ENCODE measurements at regions not wholly inside any gene's neighbourhood (a gene's known extent, or its start where the extent isn't known, plus 50 kb on each side); places are given as distances from the start of the nearest gene placed in this dataset.

DNA sequence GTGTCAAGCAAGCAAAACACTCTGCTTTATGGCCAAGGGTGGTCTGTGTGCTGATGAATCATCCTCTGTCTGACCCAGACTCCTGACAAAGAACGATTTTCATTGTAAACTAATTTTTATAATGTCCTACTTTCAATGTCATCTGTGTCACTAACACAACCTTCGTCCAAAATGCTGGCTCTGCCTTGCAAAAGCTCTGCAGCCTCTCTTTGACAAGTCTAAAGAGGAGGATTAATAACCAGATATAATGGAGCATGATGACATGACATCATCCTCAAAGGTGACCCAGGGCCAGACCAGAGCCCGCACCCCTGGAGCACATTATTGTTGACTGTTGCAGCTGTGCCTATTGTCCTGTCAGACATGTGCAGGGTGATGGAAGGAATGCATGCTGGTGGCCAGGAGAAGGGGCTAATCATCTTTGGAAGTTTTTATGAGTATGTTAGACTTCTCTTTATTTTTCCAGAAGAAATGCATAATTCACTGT lies 589.4 kb downstream of the NR2F1-AS1 start:
- Mint-ChIP-seq H3K27me3 (ENCODE audit: low read depth in 2 of 2) (no peaks in the 10 kb centered on the region), H3K36me3 (no peaks in the 10 kb centered on the region), H3K27ac (no peak overlapping the region), H3K4me1 (no peaks in the 10 kb centered on the region), H3K9me3 (peaks cover 11 to 17% of the 10 kb centered on the region in 2 donors), H3K4me3 (no peak overlapping the region)
- H3K4me1 ChIP-seq (ENCODE audit: control insufficient read depth, insufficient read depth, low read length): no peaks in the 10 kb centered on the region
- ATAC-seq: no peak
- H3K36me3 ChIP-seq (ENCODE audit: control insufficient read depth, insufficient read depth, low read length): no peaks in the 10 kb centered on the region
- no peak overlapping the region for H3K4me3 ChIP-seq (ENCODE audit: low read length)
- intact Hi-C loops (cut with micrococcal nuclease): no loop called here
- no peak overlapping the region for H3K27ac ChIP-seq (ENCODE audit: low read length)
- no peaks in the 10 kb centered on the region for H3K9me3 ChIP-seq (ENCODE audit: control insufficient read depth, insufficient read depth, low read length)
- H3K27me3 ChIP-seq (ENCODE audit: control insufficient read depth, insufficient read depth, low read length): no peaks in the 10 kb centered on the region
- TF ChIP-seq, protein P1, sequence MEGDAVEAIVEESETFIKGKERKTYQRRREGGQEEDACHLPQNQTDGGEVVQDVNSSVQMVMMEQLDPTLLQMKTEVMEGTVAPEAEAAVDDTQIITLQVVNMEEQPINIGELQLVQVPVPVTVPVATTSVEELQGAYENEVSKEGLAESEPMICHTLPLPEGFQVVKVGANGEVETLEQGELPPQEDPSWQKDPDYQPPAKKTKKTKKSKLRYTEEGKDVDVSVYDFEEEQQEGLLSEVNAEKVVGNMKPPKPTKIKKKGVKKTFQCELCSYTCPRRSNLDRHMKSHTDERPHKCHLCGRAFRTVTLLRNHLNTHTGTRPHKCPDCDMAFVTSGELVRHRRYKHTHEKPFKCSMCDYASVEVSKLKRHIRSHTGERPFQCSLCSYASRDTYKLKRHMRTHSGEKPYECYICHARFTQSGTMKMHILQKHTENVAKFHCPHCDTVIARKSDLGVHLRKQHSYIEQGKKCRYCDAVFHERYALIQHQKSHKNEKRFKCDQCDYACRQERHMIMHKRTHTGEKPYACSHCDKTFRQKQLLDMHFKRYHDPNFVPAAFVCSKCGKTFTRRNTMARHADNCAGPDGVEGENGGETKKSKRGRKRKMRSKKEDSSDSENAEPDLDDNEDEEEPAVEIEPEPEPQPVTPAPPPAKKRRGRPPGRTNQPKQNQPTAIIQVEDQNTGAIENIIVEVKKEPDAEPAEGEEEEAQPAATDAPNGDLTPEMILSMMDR (IDR thresholded peaks at IDR 0.05): no peak
- no peak for DNase-seq
- 72% methylated on average over 3 of the region's 3 CpGs for WGBS (ENCODE audit: insufficient coverage)

DNA sequence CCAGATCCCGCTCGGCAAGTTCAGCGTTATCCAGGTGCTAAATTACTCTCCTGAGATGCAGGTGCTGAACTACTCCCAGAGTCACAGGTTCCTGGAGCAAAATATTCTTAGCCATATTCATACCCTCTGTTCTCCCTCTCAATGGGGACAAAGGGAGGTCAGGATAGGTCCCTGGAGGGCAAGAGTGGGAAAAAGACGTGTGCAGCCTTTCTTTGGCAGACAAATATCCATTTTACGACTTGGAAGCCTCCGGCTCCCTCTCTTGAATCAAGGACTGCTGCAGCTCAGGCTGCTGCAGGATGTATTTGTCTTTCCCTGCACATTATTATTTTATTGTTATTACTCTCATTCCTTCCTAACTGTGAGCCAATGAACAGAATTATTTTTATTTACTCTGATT lies 590.2 kb downstream of the NR2F1-AS1 start:
- H3K36me3 ChIP-seq (ENCODE audit: control insufficient read depth, insufficient read depth, low read length): no peaks in the 10 kb centered on the region
- no peak overlapping the region for H3K4me3 Mint-ChIP-seq
- intact Hi-C loops (cut with micrococcal nuclease): no loop called here
- H3K4me1 Mint-ChIP-seq: no peaks in the 10 kb centered on the region
- H3K27ac Mint-ChIP-seq: no peak overlapping the region
- DNase-seq (no peak), ATAC-seq (no peak)
- WGBS (ENCODE audit: insufficient coverage): 68% methylated on average over 6 of the region's 6 CpGs
- H3K4me1 ChIP-seq (ENCODE audit: control insufficient read depth, insufficient read depth, low read length): no peaks in the 10 kb centered on the region
- H3K27me3 ChIP-seq (ENCODE audit: control insufficient read depth, insufficient read depth, low read length): no peaks in the 10 kb centered on the region
- no peaks in the 10 kb centered on the region for H3K27me3 Mint-ChIP-seq (ENCODE audit: low read depth in 2 of 2)
- no peaks in the 10 kb centered on the region for H3K36me3 Mint-ChIP-seq
- TF ChIP-seq, protein P1 (IDR thresholded peaks at IDR 0.05): no peak
- H3K9me3 ChIP-seq (ENCODE audit: control insufficient read depth, insufficient read depth, low read length): no peaks in the 10 kb centered on the region
- H3K9me3 Mint-ChIP-seq: peaks cover 9 to 18% of the 10 kb centered on the region in 2 donors
- H3K27ac ChIP-seq (ENCODE audit: low read length): no peak overlapping the region
- H3K4me3 ChIP-seq (ENCODE audit: low read length): no peak overlapping the region

DNA sequence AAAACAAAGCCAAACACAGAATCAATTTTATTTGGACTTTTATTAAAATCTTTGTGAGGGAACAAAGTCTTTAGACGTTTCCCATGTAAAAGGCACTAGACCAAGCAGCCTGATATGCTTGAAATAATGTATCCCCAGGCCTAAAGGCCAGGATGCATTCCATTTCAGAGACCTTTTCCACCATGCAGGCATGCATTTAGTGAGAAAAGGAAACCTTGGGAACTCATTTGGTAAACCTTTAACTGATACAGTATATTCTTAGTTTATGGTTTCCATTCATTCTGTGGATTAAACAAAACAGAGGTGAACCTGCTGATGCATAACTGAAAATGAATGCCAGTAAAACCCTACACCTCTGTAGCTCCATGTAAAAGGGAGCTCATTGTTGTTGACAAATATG lies 600.0 kb downstream of the NR2F1-AS1 start:
- no peaks in the 10 kb centered on the region for H3K27me3 ChIP-seq (ENCODE audit: control insufficient read depth, insufficient read depth, low read length)
- H3K9me3 ChIP-seq (ENCODE audit: control insufficient read depth, insufficient read depth, low read length): no peaks in the 10 kb centered on the region
- no peaks in the 10 kb centered on the region for H3K27me3 Mint-ChIP-seq (ENCODE audit: low read depth in 2 of 2)
- no peaks in the 10 kb centered on the region for H3K4me1 ChIP-seq (ENCODE audit: control insufficient read depth, insufficient read depth, low read length)
- intact Hi-C loops (cut with micrococcal nuclease): no loop called here
- H3K27ac ChIP-seq (ENCODE audit: low read length): no peak overlapping the region
- DNase-seq: no peak
- 44% methylated on average over 1 of the region's 1 CpG for WGBS (ENCODE audit: insufficient coverage)
- H3K4me3 Mint-ChIP-seq: no peak overlapping the region
- no peaks in the 10 kb centered on the region for H3K36me3 Mint-ChIP-seq
- no peaks in the 10 kb centered on the region for H3K36me3 ChIP-seq (ENCODE audit: control insufficient read depth, insufficient read depth, low read length)
- no peaks in the 10 kb centered on the region for H3K4me1 Mint-ChIP-seq
- H3K4me3 ChIP-seq (ENCODE audit: low read length): no peak overlapping the region
- peaks cover 19 to 22% of the 10 kb centered on the region in 2 donors for H3K9me3 Mint-ChIP-seq
- no peak for ATAC-seq
- TF ChIP-seq, protein P1 (IDR thresholded peaks at IDR 0.05): no peak
- no peak overlapping the region for H3K27ac Mint-ChIP-seq

DNA sequence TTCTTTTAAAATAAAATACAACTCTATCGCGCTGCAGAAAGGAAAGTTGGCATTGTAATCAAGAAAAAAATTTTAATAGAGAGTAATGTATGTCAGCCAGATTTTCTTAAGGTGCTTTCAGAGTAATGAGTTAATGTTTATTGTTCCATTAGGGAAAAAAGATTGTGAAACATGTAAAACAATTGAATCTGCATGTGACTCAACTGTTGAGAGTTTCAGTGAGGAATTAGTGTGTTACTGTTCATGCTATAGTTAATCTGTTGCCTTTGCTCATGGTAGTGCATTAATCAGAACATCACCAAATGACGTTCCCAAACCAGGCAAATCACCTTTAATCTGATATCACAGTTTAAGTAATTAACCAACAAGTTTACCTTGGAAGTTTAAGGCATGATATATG lies 600.5 kb downstream of the NR2F1-AS1 start:
- H3K27me3 ChIP-seq (ENCODE audit: control insufficient read depth, insufficient read depth, low read length): no peaks in the 10 kb centered on the region
- ATAC-seq: no peak
- 82% methylated on average over 2 of the region's 3 CpGs for WGBS (ENCODE audit: insufficient coverage)
- Mint-ChIP-seq H3K27me3 (ENCODE audit: low read depth in 2 of 2) (no peaks in the 10 kb centered on the region), H3K27ac (no peak overlapping the region), H3K4me3 (no peak overlapping the region), H3K4me1 (no peaks in the 10 kb centered on the region), H3K36me3 (no peaks in the 10 kb centered on the region), H3K9me3 (peaks cover 17 to 22% of the 10 kb centered on the region in 2 donors)
- intact Hi-C loops (cut with micrococcal nuclease): no loop called here
- H3K4me1 ChIP-seq (ENCODE audit: control insufficient read depth, insufficient read depth, low read length): no peaks in the 10 kb centered on the region
- TF ChIP-seq, protein P1 (IDR thresholded peaks at IDR 0.05): no peak
- DNase-seq: no peak
- H3K9me3 ChIP-seq (ENCODE audit: control insufficient read depth, insufficient read depth, low read length): no peaks in the 10 kb centered on the region
- H3K4me3 ChIP-seq (ENCODE audit: low read length): no peak overlapping the region
- no peaks in the 10 kb centered on the region for H3K36me3 ChIP-seq (ENCODE audit: control insufficient read depth, insufficient read depth, low read length)
- no peak overlapping the region for H3K27ac ChIP-seq (ENCODE audit: low read length)
